ENCODE measurements at regions not wholly inside any gene's neighbourhood (a gene's known extent, or its start where the extent isn't known, plus 50 kb on each side); places are given as distances from the start of the nearest gene placed in this dataset.

DNA sequence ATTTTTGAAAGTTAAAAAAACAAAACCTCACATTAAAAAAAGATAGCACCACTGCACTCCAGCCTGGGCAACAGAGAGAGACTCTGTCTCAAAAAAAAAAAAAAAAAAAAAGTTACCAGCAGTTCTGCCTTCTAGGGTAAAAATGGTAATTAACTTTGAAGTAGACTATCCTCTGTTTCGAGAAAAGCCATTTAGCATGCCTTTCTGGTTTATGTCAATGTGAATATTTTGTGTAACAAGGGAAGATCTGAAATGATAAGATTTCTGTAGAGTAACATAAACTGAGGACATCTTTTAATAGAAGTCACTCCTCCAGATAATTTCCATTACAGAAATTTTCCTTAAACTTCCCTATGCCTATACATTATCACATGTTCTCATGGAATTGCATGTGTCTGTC, 203.2 kb upstream of the GAP43 start (continued):
- no peak for TF ChIP-seq KIAA2018 (CRISPR knock-in tag; IDR thresholded peaks at IDR 0.05; ENCODE audit: borderline replicate concordance)

- Histone ChIP-seq H3K9ac (ENCODE audit: insufficient read depth, low read depth, low read length) (no peak overlapping the region), H3K4me3 (replicated peaks in 1 of 3; ENCODE audit: insufficient read depth in 1 of 3, low read depth in 2 of 3, low read length in 3 of 3) (no peak overlapping the region), H3K27ac (ENCODE audit: extremely low read length, insufficient read depth, low read length) (no peak overlapping the region), H3K9me3 (ENCODE audit: low read length) (no peaks in the 10 kb centered on the region), H3K79me2 (ENCODE audit: insufficient read depth, low read length) (no peaks in the 10 kb centered on the region), H2AFZ (ENCODE audit: low read length) (no peak overlapping the region), H3K36me3 (replicated peaks in 1 of 2; ENCODE audit: control insufficient read depth in 1 of 2, insufficient read depth in 2 of 2, low read length in 2 of 2) (no peaks in the 10 kb centered on the region), H3K27me3 (ENCODE audit: control insufficient read depth in 1 of 2, insufficient read depth in 2 of 2, low read length in 2 of 2) (no peaks in the 10 kb centered on the region), H3K4me1 (ENCODE audit: insufficient read depth, low read length) (no peaks in the 10 kb centered on the region), H3K4me2 (ENCODE audit: low read depth, low read length) (no peak overlapping the region), H4K20me1 (ENCODE audit: insufficient read depth, low read length) (no peaks in the 10 kb centered on the region)
- 0% methylated on average over 1 of the region's 1 CpG for WGBS (ENCODE audit: low lambda C conversion rate)
- TF ChIP-seq KDM5A (IDR thresholded peaks at IDR 0.05; ENCODE audit: borderline replicate concordance, low read length) = no peak
- TF ChIP-seq SRSF1 (optimal IDR thresholded peaks at IDR 0.05; ENCODE audit: low read depth, low read length) = no peak
- TF ChIP-seq CENPX (CRISPR knock-in tag; IDR thresholded peaks at IDR 0.05) = no peak
- intact Hi-C loops (cut with micrococcal nuclease; ENCODE audit: unreplicated experiment) (no loop called here), in situ Hi-C loops (cut with HindIII; ENCODE audit: extremely low pct_ligation_motif_present, low pct_unique_long_range_greater_than_20kb) (no loop called here)
- no peak for FAIRE-seq
- CTCF ChIA-PET (ENCODE audit: low intra/inter-chr PET ratio, low total read pairs) = no interaction called here
- no peak for ATAC-seq
- no TSS peak for BruUV-seq (replicated peaks)
- POLR2A ChIA-PET = no interaction called here
- no peak for DNase-seq (ENCODE audit: low spot score)
These were observed 200.1 kb upstream of the GAP43 start for GRCh38 chr3:115423170-115423569.

Data from HepG2 (cell line).